ENCODE measurements at regions not wholly inside any gene's neighbourhood (a gene's known extent, or its start where the extent isn't known, plus 50 kb on each side); places are given as distances from the start of the nearest gene placed in this dataset.

DNA sequence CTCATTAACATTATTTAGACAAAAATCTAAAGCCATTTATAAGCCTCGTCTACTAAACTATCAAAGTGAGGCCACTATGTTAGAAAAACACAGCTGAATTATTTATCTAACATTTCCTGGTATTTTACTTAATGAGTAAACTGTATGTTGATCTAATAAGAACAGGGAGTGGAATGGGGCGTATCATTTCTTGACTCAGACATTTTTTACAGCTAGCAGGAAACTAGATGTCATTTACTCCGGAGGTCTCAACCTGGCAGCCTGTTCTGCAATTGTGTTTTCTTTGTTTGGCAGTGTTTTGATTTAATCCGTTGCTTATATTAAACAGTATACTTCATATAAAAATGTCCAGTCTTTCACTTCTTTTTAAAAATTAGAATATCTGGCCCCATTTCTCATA is 79.1 kb upstream of the ABI3BP start:
- Histone ChIP-seq H3K4me2 (ENCODE audit: low read depth, low read length) (no peak overlapping the region), H3K9me3 (replicated peaks; ENCODE audit: insufficient read depth, low read length) (no peaks in the 10 kb centered on the region), H3K4me3 (ENCODE audit: low read length) (no peak overlapping the region), H3K27ac (ENCODE audit: low read length) (no peak overlapping the region), H3F3A (ENCODE audit: insufficient read depth, low read length) (no peaks in the 10 kb centered on the region), H3K36me3 (replicated peaks; ENCODE audit: insufficient read depth, low read length) (no peaks in the 10 kb centered on the region), H4K20me1 (ENCODE audit: insufficient read depth, low read length) (no peaks in the 10 kb centered on the region), H3K9ac (ENCODE audit: low read length) (no peak overlapping the region), H3K4me1 (ENCODE audit: low read length) (peaks cover 5% of the 10 kb centered on the region), H3K9me2 (replicated peaks; ENCODE audit: insufficient read depth, low read length) (no peaks in the 10 kb centered on the region), H3K27me3 (replicated peaks; ENCODE audit: insufficient read depth, low read length) (no peaks in the 10 kb centered on the region), H3K79me2 (ENCODE audit: low read length) (no peaks in the 10 kb centered on the region), H2AFZ (ENCODE audit: low read length) (no peak overlapping the region)
- DNase-seq = no peak
- TF ChIP-seq EZH2 (optimal IDR thresholded peaks at IDR 0.05; ENCODE audit: low read depth, low read length) (no peak), EZH2phosphoT487 (IDR thresholded peaks at IDR 0.05; ENCODE audit: low read length) (no peak), CTCF (IDR thresholded peaks at IDR 0.05; ENCODE audit: low read length) (no peak)

DNA sequence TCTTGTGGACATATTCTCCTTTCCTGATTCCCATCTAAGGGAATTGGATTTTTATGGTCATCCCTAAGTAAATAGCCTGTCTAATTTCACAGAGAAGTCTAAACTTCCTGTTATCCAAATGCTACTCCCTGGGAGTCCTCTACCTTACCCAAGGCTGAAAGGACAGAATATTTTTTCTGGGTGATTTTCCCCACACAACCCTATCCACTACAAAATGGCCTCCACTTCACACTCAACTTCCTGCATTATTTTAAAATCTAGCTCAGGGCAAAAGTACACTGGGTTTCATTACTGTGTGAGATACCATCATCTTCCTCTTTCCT is 77.5 kb upstream of the ABI3BP start:
- Histone ChIP-seq H3K9me2 (replicated peaks; ENCODE audit: insufficient read depth, low read length) (no peaks in the 10 kb centered on the region), H2AFZ (ENCODE audit: low read length) (peak overlapping the region; percentile 44; the same call in 1 of the 2 replicates), H4K20me1 (ENCODE audit: insufficient read depth, low read length) (no peaks in the 10 kb centered on the region), H3K4me3 (ENCODE audit: low read length) (peak overlapping the region; percentile 28; the same call in 1 of the 2 replicates), H3K4me1 (ENCODE audit: low read length) (peaks cover 5% of the 10 kb centered on the region), H3K79me2 (ENCODE audit: low read length) (no peaks in the 10 kb centered on the region), H3K36me3 (replicated peaks; ENCODE audit: insufficient read depth, low read length) (no peaks in the 10 kb centered on the region), H3K27me3 (replicated peaks; ENCODE audit: insufficient read depth, low read length) (no peaks in the 10 kb centered on the region), H3K4me2 (ENCODE audit: low read depth, low read length) (peak overlapping the region; percentile 28; the same call in 1 of the 2 replicates), H3F3A (ENCODE audit: insufficient read depth, low read length) (no peaks in the 10 kb centered on the region), H3K9me3 (replicated peaks; ENCODE audit: insufficient read depth, low read length) (no peaks in the 10 kb centered on the region), H3K27ac (ENCODE audit: low read length) (no peak overlapping the region), H3K9ac (ENCODE audit: low read length) (no peak overlapping the region)
- DNase-seq = no peak
- no peak for TF ChIP-seq CTCF (IDR thresholded peaks at IDR 0.05; ENCODE audit: low read length)
- no peak for TF ChIP-seq EZH2phosphoT487 (IDR thresholded peaks at IDR 0.05; ENCODE audit: low read length)

- Histone ChIP-seq H3F3A (ENCODE audit: insufficient read depth, low read length) (no peaks in the 10 kb centered on the region), H3K4me1 (ENCODE audit: low read length) (peaks cover 5% of the 10 kb centered on the region), H2AFZ (ENCODE audit: low read length) (peak overlapping the region; percentile 44; the same call in 1 of the 2 replicates), H3K27ac (ENCODE audit: low read length) (no peak overlapping the region), H3K9me2 (replicated peaks; ENCODE audit: insufficient read depth, low read length) (no peaks in the 10 kb centered on the region), H3K36me3 (replicated peaks; ENCODE audit: insufficient read depth, low read length) (no peaks in the 10 kb centered on the region), H3K27me3 (replicated peaks; ENCODE audit: insufficient read depth, low read length) (no peaks in the 10 kb centered on the region), H3K79me2 (ENCODE audit: low read length) (no peaks in the 10 kb centered on the region), H3K9ac (ENCODE audit: low read length) (no peak overlapping the region), H3K4me2 (ENCODE audit: low read depth, low read length) (peak overlapping the region; percentile 28), H4K20me1 (ENCODE audit: insufficient read depth, low read length) (no peaks in the 10 kb centered on the region), H3K9me3 (replicated peaks; ENCODE audit: insufficient read depth, low read length) (no peaks in the 10 kb centered on the region), H3K4me3 (ENCODE audit: low read length) (peak overlapping the region; percentile 28)
- peak; percentile 68 for DNase-seq
- TF ChIP-seq CTCF (IDR thresholded peaks at IDR 0.05; ENCODE audit: low read length) = peak; percentile 96
- no peak for TF ChIP-seq EZH2 (optimal IDR thresholded peaks at IDR 0.05; ENCODE audit: low read depth, low read length)
These were observed 76.9 kb upstream of the ABI3BP start for GRCh38 chr3:101069901-101070798.

Data from MM.1S (cell line).